Endothelial cell of umbilical vein (primary cell): ENCODE measurements at regions not wholly inside any gene's neighbourhood (a gene's known extent, or its start where the extent isn't known, plus 50 kb on each side); places are given as distances from the start of the nearest gene placed in this dataset.

ENCODE experiments used
- BruUV-seq: library from RNA; stranded (reverse); fragments of 400-500 nt; replicated peaks from 2 replicates; lab custom pipeline; 2021; lab: Mats Ljungman, UMichigan
- CTCF ChIA-PET: fragments of 300-600, 350-600 bp; sonication (Branson Sonifier 250); formaldehyde crosslinking; loops from one replicate; lab custom pipeline; 2021; ENCODE audit warnings: antibody characterized with exemption, inconsistent platforms; lab: Charles Lee
- POLR2A ChIA-PET: fragments of 300-600, 350-600 bp; sonication (Branson Sonifier 250); formaldehyde crosslinking; loops from one replicate; lab custom pipeline; 2021; ENCODE audit warnings: antibody characterized with exemption, inconsistent platforms; lab: Charles Lee
- DNase-seq: peaks from one replicate; pipeline ENCODE4 v3.0.0-alpha.2; 2011; ENCODE audit warnings: low read depth, low spot score
- FAIRE-seq: peaks from 2 replicates; lab custom pipeline; 2011; peaks lifted over from hg19 to GRCh38; lab: Jason Lieb, UNC
- H2AFZ ChIP-seq: 2 replicates; pipeline ENCODE4 v1.6.0; 2012; ENCODE audit warnings: low read depth, low read length, control low read depth, inconsistent platforms
- H3K27ac ChIP-seq: 2 replicates; pipeline ENCODE4 v1.5.1; 2011; ENCODE audit warnings: low read depth, mild to moderate bottlenecking, control low read depth, low read length, moderate library complexity; ENCODE audit not compliant: insufficient read depth
- H3K27me3 ChIP-seq, 2 experiments: 2 replicates each; pipeline versions ENCODE4 v1.6.0 to v1.6.1; 2011; ENCODE audit warnings: low read length in 2 of 2, mixed read lengths in 1 of 2; ENCODE audit not compliant: control insufficient read depth in 2 of 2, insufficient read depth in 2 of 2
- H3K36me3 ChIP-seq, 2 experiments: 2 replicates in 1 of 2; 3 replicates in 1 of 2; pipeline ENCODE4 v1.5.1; 2011; ENCODE audit warnings: low read length in 2 of 2, mild to moderate bottlenecking in 1 of 2, moderate library complexity in 1 of 2; ENCODE audit not compliant: control insufficient read depth in 2 of 2, insufficient read depth in 2 of 2; ENCODE audit errors: extremely low read depth in 1 of 2
- H3K4me1 ChIP-seq: 3 replicates; pipeline ENCODE4 v1.5.1; 2011; ENCODE audit warnings: mild to moderate bottlenecking, low read length; ENCODE audit not compliant: control insufficient read depth, insufficient read depth; ENCODE audit errors: extremely low read depth
- H3K4me2 ChIP-seq: 2 replicates; pipeline ENCODE4 v1.6.1; 2011; ENCODE audit warnings: low read length, control low read depth, mixed read lengths; ENCODE audit not compliant: insufficient read depth
- H3K4me3 ChIP-seq, 3 experiments: fragments of 200-600 bp in 1 of 3; sonication (generic), shearing (Covaris generic) in 1 of 3; replicated peaks in 1 of 3; 2 replicates each; pipeline ENCODE4 v1.5.1; 2011 to 2016; ENCODE audit warnings: control low read depth in 3 of 3, low read length in 3 of 3, mild to moderate bottlenecking in 2 of 3, inconsistent platforms in 1 of 3, low read depth in 1 of 3, moderate library complexity in 1 of 3; ENCODE audit not compliant: insufficient read depth in 1 of 3
- H3K79me2 ChIP-seq: 2 replicates; pipeline ENCODE4 v1.6.0; 2012; ENCODE audit warnings: low read length, inconsistent platforms; ENCODE audit not compliant: control insufficient read depth, insufficient read depth
- H3K9ac ChIP-seq: replicated peaks from 2 replicates; pipeline ENCODE3; 2011; ENCODE audit warnings: low read length, control low read depth; ENCODE audit not compliant: insufficient read depth; ENCODE audit errors: extremely low read depth
- H3K9me1 ChIP-seq: replicated peaks from 3 replicates; pipeline ENCODE4 v1.6.0; 2011; ENCODE audit warnings: mild to moderate bottlenecking, low read length; ENCODE audit not compliant: control insufficient read depth, insufficient read depth; ENCODE audit errors: extremely low read depth
- H3K9me3 ChIP-seq: replicated peaks from 2 replicates; pipeline ENCODE4 v1.5.1; 2012; ENCODE audit warnings: low read length, inconsistent platforms; ENCODE audit not compliant: control insufficient read depth, insufficient read depth
- H4K20me1 ChIP-seq: replicated peaks from 2 replicates; pipeline ENCODE3; 2011; ENCODE audit warnings: mild to moderate bottlenecking, low read length; ENCODE audit not compliant: control insufficient read depth, insufficient read depth; ENCODE audit errors: extremely low read depth
- EZH2 ChIP-seq: IDR thresholded peaks from 2 replicates; pipeline ENCODE4 v1.6.1; 2012; ENCODE audit warnings: borderline replicate concordance, low read depth, mild to moderate bottlenecking, moderate library complexity, low read length, inconsistent platforms; ENCODE audit not compliant: severe bottlenecking
- FOS ChIP-seq: IDR thresholded peaks from 2 replicates; pipeline ENCODE4 v1.6.1; 2011; ENCODE audit warnings: mild to moderate bottlenecking, low read length, moderate library complexity, borderline replicate concordance; ENCODE audit not compliant: insufficient read depth
- GATA2 ChIP-seq: IDR thresholded peaks from 2 replicates; pipeline ENCODE4 v1.7.0; 2011; ENCODE audit warnings: low read depth, mild to moderate bottlenecking, moderate library complexity, mixed read lengths, low read length; ENCODE audit not compliant: insufficient read length, insufficient read depth
- JUN ChIP-seq: IDR thresholded peaks from 2 replicates; pipeline ENCODE4 v1.6.1; 2011; ENCODE audit warnings: borderline replicate concordance, low read depth; ENCODE audit not compliant: insufficient read length, insufficient read depth
- MYC ChIP-seq: IDR thresholded peaks from one replicate; pipeline ENCODE4 v1.6.1; 2011; ENCODE audit warnings: mild to moderate bottlenecking, low read depth, low read length
- POLR2A ChIP-seq: IDR thresholded peaks from 2 replicates; pipeline ENCODE4 v1.6.1; 2012; ENCODE audit warnings: low read depth, mild to moderate bottlenecking, control low read depth, low read length
- POLR2AphosphoS5 ChIP-seq: IDR thresholded peaks from 2 replicates; pipeline ENCODE4 v1.6.1; 2012; ENCODE audit warnings: low read depth, mild to moderate bottlenecking, control low read depth, low read length, moderate library complexity; ENCODE audit not compliant: insufficient read depth
- dilution Hi-C: fragments of 300-500 bp; cut with MboI; formaldehyde crosslinking; loops from one replicate; pipeline ENCODE4 v1.15.0; 2019; ENCODE audit warnings: low sequenced_read_pairs; ENCODE audit not compliant: extremely low pct_ligation_motif_present
- intact Hi-C: fragments of 100-400 bp; cut with micrococcal nuclease; formaldehyde crosslinking; loops from one replicate; pipeline ENCODE4 v1.10.0; 2022
- TF ChIP-seq, protein P1 (sequence below), 2 donors: IDR thresholded peaks; 1 replicate in 1 of 2; 2 replicates in 1 of 2; pipeline ENCODE4 v1.5.1; 2011; ENCODE audit warnings: low read length in 2 of 2, mild to moderate bottlenecking in 2 of 2, moderate library complexity in 2 of 2, control low read depth in 1 of 2, inconsistent platforms in 1 of 2, low read depth in 1 of 2; ENCODE audit not compliant: insufficient read depth in 1 of 2; ENCODE audit errors: extremely low read depth in 1 of 2
- TF ChIP-seq, protein P2 (sequence below): IDR thresholded peaks from 2 replicates; pipeline ENCODE4 v1.6.1; 2011; ENCODE audit not compliant: insufficient read depth, insufficient read length

DNA sequence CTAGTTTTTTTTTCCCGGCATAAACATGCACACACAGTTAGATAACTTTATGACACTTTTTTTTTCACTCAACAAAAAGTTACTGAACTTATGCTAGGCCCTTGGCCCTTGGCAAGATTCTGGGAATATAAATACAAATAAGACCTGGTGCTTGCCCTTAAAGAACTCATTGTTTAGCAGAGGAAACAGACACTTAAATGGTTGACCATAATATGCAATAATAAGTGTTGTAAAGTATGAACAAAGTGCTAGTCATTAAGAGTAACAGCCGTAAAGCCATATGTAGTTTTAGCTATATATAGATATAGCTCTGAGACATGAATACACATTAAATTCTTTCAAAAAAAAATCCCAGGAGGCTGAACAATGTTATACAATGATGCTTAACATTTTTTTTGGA is 198.3 kb downstream of the CYYR1 start:
- H3K79me2 ChIP-seq, result no peaks in the 10 kb centered on the region
- H3K4me2 ChIP-seq, result no peak overlapping the region
- no peaks in the 10 kb centered on the region for H3K27me3 ChIP-seq
- dilution Hi-C loops (no loop called here), intact Hi-C loops (no loop called here)
- peak; percentile 59 for DNase-seq
- no peak overlapping the region for H3K9ac ChIP-seq
- FAIRE-seq, result no peak
- TF ChIP-seq GATA2 (no peak), EZH2 (no peak), FOS (no peak), POLR2AphosphoS5 (no peak), MYC (no peak), JUN (no peak), POLR2A (no peak)
- TF ChIP-seq, protein P1, sequence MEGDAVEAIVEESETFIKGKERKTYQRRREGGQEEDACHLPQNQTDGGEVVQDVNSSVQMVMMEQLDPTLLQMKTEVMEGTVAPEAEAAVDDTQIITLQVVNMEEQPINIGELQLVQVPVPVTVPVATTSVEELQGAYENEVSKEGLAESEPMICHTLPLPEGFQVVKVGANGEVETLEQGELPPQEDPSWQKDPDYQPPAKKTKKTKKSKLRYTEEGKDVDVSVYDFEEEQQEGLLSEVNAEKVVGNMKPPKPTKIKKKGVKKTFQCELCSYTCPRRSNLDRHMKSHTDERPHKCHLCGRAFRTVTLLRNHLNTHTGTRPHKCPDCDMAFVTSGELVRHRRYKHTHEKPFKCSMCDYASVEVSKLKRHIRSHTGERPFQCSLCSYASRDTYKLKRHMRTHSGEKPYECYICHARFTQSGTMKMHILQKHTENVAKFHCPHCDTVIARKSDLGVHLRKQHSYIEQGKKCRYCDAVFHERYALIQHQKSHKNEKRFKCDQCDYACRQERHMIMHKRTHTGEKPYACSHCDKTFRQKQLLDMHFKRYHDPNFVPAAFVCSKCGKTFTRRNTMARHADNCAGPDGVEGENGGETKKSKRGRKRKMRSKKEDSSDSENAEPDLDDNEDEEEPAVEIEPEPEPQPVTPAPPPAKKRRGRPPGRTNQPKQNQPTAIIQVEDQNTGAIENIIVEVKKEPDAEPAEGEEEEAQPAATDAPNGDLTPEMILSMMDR (IDR thresholded peaks at IDR 0.05; ENCODE audit: extremely low read depth in 1 of 2, insufficient read depth in 1 of 2, low read depth in 1 of 2, low read length in 2 of 2), result no peak
- TF ChIP-seq, protein P2, sequence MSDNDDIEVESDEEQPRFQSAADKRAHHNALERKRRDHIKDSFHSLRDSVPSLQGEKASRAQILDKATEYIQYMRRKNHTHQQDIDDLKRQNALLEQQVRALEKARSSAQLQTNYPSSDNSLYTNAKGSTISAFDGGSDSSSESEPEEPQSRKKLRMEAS, result no peak
- BruUV-seq, result no TSS peak
- H2AFZ ChIP-seq, result no peak overlapping the region
- no peaks in the 10 kb centered on the region for H3K9me3 ChIP-seq
- POLR2A ChIA-PET, result no interaction called here
- CTCF ChIA-PET, result no interaction called here
- no peaks in the 10 kb centered on the region for H4K20me1 ChIP-seq
- no peaks in the 10 kb centered on the region for H3K36me3 ChIP-seq
- no peaks in the 10 kb centered on the region for H3K9me1 ChIP-seq
- H3K4me3 ChIP-seq, result no peak overlapping the region
- no peaks in the 10 kb centered on the region for H3K4me1 ChIP-seq
- H3K27ac ChIP-seq, result no peak overlapping the region
